NOMO-1 treated with dmso at 0.1 percent for 144 hours (cell line): ENCODE measurements at regions not wholly inside any gene's neighbourhood (a gene's known extent, or its start where the extent isn't known, plus 50 kb on each side); places are given as distances from the start of the nearest gene placed in this dataset.
"Not testable (repeated sequence)": the region's sequence is repeated elsewhere in the genome, so short reads cannot be mapped to it uniquely, and the experiment has no call there.

ENCODE experiments used
- DNase-seq: peaks from one replicate; lab custom pipeline; 2025; ENCODE audit not compliant: unreplicated experiment; lab: John Stamatoyannopoulos, UW

DNA sequence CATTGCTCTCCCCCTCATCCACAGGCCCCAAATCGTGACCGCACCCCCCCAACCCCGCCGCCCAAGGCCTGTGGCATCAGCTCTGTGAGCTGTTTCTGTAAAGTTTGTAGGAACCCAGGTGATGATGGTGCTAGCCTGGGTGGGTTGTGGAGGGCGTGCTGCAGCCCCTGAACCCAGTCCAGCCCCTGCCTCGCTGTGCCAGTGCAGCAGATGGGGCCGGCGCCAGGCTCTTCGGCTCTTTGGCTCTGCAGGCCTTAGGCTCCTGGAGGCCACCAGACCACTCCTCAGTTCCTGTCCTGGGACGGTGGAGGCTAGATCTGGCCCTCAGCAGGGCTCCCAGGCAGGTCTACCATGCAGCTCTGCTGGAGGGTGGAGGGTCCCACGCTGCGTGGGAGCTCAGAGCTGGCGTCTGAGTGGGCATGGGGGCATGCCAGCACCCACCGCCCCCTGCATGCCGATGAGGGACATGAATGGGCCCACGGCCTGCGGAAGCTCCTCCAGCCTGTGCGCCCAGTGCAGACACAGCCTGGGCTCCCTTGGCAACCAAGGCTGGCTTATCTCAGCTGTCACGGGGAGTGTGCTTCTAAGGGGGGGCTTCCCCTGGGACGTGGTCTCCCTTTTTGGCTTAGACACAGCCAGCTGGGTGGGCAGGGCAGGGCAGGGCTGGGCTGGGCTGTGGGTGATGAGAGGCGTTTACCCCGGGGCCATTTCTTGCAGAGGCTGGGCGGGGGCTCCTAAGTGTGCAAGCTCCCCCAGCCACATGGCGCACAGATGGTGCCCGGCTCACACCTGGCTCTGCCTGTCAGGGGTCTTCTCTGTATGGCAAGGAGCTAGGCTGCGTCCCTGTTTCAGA is 1187.6 kb downstream of the BRD1 start:
- DNase-seq = no peak

DNA sequence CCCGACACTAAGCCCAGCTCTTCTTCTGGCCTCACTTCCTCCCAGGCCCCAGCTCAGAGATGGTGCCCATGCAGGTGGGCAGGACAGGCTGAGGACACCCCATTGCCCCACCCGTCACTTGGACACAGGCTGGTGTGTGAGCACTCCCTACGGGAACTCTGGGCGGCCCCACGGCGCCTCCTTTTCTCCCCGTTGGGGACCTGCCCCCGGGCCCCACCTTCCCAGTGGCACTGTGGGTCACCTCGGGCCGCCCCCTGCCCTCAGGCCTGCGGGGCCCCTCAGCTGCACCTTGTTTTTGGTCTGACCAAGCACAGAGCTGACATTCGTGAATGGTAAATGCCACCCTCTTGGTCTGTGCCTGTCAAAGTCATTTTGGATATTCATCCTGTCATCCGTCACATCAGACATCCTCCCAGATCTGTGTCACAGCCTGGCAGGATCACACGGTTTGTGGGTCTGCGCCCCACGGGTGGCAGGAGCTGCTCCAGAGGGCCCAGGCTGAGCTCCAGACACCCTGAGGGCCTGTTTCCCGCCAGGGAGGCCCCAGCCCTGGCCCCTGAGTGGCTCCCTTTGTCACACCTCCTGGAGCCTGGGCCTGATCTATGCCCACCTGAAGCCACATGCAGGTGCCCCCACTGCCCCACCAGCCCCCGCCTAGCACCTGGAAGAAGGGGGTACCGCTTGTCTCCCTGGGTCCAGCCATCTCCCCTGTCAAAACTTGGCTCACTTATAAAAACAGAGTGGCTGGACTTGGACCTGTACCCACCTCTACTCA is 1188.5 kb downstream of the BRD1 start:
- DNase-seq = no peak

DNA sequence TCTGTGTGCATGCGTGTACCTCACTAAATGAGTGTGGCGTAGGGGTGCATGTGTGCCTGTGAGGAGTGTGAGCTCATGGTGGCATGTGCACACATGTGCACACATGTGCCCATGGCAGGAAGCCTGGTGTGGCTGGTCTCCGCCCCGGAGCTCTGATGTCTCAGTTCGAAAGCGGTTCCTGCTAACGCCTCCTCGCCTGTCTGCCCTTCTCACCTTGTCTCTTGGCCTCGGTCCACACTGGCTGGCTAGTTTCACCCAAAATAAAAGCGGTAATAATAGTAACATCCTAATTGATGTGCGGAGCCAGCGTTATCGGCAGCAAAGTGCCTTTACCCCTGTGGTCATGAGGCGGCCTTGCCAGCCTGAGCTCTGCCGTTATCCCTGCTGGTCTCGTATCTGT is 1190.4 kb downstream of the BRD1 start:
- DNase-seq = no peak

DNA sequence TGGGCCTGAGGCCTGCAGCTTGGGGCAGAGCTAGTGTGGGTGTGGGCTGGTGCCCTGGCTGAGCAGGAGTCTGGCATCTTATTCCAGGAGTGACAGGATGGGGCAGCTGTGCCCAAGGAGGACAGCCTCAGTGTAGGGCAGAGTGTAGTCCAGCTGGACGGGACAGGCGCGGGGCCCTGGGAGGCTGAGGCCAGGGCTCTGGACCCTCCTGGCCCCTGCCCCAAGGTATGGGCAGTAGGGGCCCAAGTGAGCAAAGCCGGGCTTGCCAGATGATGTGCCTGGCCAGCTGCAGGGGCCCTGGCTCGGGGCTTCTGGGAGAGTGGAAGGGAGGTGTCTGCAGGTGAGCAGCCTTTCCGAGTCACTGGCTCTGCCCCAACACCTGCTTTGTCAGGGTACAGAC is 1190.9 kb downstream of the BRD1 start:
- DNase-seq = no peak

DNA sequence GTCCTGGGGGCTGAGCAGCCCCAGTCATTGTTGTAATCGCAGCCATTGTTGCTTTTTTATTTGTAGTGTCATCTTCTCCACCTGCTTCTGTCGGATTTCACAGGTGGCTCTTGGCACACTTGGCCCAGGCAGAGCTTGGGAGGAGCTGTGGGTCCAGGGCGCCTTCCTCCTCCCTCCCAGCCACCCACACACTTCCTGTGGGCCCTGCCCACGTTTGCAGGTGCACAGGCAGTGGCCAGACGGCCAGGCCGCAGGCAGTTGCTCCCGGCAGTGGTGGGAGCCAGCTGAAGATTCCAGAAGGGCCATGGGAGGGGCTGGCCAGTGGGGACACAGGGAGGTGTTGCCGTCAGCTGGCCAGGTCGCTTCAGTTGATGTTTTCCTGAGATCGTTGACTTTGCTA is 1191.9 kb downstream of the BRD1 start:
- DNase-seq = no peak

DNA sequence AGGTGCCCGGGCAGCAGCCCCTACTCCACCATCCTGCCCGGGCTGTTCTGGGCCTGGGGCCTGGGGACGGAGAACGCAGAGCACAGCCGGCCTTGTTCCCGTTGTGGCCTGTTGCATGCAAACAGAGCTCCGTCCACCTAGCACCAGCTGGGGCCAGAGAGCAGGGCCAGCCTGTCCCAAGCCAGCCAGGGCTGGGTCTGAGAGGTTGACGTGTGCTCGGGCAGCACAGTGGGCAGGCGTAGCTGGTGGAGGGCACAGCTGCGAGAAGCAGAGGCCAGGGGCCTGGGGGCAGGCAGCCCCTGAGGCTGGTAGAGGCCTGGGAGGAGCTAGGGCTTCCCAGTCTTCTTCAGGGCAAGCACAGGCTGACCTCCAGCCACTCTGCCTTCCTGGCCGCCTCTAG is 1192.6 kb downstream of the BRD1 start:
- no peak for DNase-seq

DNA sequence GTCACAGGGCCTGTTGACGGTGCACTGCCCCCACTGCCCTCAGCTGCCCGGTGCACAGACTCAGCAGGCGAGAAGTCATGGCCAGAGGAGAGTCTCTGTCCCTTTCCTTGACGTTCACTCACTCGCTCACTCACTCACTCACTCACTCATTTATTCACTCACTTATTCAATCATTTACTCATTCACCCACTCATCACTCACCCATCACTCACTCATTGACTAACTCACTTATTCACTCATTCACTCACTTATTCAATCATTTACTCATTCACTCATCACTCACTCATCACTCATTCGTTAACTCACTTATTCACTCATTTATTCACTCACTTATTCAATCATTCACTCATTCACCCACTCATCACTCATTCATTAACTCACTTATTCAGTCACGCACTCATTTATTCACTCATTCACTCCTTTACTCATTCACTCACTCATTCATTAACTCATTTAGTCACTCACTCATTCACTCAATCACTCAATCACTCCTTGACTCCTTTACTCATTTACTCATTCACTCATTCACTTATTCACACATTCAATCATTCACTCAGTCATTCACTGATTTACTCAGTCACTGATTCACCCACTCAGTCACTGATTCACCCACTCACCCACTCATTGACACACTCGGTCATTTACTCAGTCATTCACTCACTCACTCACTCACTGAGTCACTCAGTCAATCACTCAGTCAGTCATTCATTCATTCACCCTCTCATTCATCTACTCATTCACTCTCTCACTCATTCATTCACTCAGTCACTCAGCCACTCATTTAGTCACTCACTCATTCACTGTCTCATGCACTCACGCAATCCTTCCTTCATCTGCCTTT is 1193.5 kb downstream of the BRD1 start:
- no peak for DNase-seq

DNA sequence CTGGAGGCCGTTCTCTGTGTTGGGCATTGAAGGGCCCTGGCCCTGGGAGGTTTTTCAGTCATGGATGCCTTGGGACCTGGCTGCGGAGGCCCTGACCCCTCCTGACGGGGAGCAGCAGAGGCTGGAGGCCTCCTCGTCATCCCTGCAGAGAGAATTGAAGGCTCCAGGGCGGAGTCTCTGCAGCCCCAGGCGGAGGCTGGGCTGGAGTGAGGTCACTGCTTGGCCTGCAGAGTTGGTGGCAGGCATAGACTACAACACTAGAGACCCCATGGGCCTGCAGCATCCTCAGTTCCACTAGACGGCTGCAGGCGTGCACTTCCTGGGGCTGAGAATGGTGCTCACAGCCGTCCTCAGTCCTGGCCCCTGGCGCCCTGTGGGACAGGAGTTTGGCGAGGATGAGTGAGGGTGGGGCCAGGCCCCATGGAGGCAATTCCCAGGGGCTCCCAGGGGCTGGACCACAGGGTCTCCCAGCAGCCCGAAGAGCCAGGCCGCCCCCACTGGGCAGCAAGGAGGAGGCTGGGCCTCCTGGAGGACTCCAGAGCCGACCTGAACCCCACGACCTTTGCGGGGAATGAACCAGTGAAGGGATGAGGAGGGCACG is 1194.9 kb downstream of the BRD1 start:
- no peak for DNase-seq

DNA sequence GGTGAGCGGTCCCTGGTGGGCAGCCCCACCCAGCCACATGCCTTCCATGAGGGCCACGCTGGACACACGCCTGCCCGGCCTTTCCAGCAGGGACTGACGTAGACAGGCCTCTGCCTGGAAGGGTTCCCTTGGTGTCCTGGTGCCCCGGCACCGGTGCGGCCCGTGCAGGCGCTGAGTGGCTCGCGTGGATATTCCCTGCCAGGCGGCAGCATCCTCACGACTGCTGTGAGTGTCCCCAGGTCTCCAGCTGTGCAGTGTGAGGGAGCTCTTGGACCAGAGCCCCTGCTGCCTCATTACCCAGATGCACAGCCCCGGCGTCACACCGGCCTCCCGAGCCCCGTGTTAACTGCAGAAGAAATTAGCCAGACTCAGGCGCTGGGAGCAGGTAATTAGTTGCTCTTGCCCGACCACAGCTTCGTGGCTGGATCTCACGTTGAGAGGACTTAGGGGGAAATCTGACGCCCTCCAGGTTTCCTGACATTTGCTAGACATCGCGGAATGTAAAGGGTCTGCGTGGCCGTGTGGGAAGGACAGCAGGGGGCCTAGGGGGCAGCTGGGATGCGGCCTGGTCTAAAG is 1196.3 kb downstream of the BRD1 start:
- DNase-seq = no peak

DNA sequence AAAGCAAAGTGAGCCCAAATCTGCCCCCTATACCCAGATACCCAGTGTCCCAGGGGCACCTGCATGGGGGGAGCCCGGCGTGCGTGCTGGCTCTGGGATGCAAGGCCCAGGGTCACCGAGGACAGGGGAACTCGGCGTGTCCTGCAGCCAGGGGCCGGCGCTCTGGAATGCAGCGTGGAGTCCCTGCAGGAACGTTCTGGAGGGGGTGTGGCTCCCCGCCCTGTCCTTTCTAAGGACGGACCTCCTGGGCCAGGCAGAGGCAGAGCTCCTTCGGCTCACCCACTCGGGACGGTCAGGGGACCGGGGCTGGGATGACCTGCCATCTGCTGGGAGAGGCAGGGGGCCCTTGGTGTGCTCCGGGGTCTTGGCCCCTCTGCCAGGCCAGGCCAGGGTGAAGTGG is 1196.8 kb downstream of the BRD1 start:
- no peak for DNase-seq

DNA sequence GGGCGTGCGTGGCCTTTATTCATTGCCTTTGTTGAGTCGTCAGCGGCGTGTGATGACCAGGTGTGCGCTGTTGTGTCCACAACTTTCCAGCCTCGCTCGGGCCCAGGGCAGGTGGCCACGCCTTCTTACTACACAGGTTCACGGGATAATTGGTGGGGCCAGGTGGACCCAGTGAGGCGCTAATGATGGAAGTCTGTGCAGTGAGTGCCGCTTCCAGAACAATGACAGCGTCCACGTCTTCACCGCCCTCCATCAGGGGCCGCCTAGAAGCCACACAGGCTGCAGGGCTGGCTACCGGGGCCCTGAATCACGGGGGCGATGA is 1197.3 kb downstream of the BRD1 start:
- DNase-seq = no peak

DNA sequence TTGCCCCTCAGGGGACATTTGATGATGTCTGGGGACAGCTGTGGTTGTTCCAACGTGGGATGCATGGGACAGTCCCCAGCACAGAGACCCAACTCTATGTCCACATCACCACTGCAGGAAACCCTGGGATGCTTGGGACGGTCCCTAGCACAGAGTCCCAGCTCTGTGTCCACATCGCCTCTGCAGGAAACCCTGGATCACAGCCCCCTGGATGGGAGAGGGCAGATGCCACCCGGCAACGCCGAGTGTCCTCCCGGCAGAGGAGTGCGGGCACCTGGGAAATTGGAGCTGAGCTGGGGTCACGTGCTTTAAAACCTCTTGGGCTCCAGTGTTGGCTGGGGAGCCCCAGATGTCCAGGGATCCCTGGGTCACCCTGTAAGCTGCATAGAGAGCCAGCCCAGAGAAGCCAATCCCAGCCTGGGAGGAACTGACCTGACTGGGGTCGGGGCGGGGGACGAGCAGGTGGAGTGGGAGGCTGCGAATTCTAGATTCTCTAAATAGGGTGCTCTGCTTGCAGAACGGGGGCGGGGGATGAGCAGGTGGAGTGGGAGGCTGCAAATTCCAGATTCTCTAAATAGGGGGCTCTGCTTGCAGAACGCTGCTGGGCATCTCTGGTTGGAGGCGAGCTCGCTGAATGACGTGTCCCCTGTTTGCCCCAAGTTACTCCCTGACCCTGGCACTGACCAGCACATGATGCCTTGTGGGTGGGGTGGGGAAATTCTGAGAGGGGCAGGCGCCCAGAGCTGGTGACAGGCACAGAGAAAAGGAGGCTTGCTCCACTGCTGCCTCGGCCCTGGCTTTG is 1197.8 kb downstream of the BRD1 start:
- DNase-seq = no peak

DNA sequence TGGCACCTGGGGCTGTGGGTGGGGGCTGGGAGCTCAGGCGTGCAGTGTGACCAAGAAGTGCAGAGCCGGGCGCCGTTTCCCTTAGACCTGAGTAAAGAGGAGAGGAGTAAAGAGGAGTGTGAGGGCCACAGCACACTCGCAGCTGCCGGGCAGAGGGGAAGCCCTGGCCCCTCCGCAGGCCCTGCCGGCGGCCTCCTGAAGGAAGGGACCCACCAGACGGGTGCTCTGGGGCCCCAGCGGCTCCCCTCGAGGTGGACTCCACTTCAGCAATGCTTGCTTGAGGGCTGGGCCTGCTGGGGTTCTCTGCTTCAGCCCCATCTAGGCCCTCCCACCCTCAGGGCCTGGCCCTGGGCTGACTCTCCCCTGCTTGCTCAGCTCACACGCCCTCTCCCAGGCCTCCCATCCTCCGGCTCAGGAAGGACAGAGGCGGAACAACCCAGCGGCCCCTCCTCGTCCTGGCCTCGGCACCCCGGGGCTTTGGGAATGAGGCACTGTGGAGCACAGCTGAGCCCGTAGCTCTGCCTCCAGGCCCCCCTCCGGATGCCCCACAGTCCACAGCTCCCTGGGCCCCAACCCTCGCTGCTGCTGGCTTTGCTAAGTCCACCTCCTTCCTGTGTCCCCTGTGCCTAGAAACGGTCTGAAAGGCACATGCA is 1198.7 kb downstream of the BRD1 start:
- no peak for DNase-seq

DNA sequence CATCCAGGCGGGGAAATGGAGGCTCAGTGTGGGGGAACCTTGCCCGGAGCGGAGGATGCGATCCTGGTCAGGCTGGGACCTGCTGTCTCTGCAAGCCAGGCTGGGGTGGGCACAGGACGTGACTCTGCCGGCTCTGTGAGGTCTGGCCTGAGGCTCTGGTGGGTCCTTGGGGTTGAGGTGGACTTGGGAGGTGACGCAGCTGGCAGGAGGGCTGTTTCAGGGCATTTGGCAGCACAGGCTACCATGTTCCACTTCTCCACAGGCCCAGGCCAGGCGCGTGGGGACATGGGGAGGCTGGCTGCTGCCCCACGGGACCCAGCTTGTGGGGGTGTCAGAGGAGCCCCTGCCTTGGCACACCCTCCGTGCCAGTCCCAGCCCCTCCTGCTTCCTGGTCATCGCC is 1199.7 kb downstream of the BRD1 start:
- DNase-seq = no peak

DNA sequence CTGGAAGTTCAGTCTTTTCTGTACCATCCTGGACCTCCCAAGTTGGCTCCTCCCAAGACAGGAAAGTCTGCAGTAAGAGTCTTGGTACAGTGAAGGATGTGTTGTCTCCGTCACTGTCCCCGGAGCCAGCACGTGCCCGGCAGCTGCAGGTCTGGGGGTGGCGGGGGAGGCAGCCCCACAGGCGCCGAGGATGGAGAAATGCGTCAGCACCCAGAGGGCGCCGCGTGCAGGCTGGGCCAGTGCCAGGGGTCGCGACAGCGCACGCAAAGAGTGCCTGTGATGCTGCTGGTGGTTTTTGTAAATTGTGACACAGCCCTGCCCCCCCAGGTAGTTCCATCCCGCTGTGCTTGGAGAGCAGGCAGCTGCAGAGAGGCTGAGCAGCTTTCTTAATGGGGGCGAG is 1200.5 kb downstream of the BRD1 start:
- DNase-seq = no peak

DNA sequence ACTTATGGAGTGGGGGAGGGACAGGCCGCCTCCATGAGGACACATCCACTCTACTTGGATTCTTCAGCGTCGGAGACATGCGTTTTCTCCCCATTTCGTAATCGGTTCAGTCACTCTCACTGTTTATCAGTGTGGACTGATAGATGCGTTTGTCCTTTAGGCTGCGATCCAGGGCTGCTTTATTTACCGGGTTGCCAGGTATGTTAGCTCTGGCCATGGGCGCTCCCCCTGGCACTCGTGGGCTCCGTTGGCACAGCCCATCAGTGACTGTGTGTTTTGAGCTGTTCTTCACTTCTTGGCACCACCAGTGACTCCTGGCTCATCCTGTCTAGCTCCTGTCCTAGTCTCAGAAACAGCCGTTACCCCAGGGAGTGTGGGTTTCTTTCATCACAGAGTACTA is 1203.3 kb downstream of the BRD1 start:
- DNase-seq = no peak

DNA sequence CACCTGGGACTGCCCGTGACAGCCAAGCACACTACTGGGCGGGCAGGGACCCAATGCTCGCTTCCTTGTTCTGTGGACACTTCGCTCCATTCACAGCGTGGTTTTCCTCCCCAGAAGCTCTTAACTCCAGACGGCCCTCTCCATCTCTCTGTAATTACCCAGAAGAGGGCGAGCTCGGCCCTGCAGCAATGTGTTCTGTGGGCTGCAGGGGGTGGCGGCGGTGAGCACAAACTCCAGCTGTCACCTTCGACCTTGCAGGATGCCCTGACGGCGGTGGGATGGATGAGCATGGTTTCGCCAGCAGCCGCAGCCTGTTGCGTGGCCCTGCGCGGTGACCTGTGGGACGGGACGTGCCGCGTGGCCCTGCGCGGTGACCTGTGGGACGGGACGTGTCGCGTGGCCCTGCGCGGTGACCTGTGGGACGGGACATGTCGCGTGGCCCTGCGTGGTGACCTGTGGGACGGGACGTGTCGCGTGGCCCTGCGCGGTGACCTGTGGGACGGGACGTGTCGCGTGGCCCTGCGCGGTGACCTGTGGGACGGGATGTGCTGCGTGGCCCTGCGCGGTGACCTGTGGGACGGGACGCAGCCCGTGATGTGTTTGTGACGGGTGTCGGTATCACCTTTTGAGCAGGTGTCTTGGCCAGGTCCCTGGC is 1204.7 kb downstream of the BRD1 start:
- DNase-seq = no peak

DNA sequence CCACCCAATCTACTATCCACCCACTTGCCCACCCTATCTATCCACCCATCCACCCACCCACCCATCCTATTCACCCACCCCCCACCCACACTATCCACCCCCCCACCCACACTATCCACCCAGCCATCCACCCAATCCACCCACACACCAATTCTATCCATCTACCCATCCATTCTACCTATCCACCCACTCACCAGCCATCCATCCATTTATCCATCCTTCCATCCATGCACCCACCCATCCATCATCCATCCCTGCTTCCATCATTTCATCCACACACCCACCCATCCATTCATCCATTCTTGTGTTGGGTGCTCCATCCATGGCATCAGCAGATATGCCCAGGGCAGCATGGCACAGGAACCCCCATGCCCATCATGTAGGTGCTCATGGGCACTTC is 1206.6 kb downstream of the BRD1 start:
- DNase-seq = no peak

DNA sequence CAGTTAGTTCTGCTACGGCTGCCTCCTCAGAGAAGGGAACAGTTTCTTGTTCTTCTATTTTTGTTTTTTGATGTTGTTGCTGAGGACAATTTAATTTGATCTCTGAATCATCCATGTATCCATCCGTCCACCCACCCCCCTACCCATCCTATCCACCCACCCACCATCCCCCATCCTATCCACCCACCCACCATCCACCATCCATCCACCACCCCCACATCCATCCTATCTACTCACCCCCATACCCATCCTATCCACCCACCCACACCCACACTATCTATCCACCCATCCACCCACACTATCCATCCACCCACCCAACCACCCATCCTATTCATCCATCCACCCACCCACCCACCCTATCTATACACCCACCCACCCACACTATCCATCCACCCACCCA is 1207.2 kb downstream of the BRD1 start:
- DNase-seq = not testable (repeated sequence)
